ENCODE measurements at regions not wholly inside any gene's neighbourhood (a gene's known extent, or its start where the extent isn't known, plus 50 kb on each side); places are given as distances from the start of the nearest gene placed in this dataset.

GRCh38 chr13:75915066-75915465 lies 278.9 kb downstream of the LMO7 start:
- Histone ChIP-seq H4K91ac (replicated peaks; ENCODE audit: insufficient read length, low read length) (no peak overlapping the region), H3K27ac (ENCODE audit: low read depth, low read length) (no peak overlapping the region), H4K5ac (ENCODE audit: insufficient read length, low read depth, low read length) (no peak overlapping the region), H3K36me3 (ENCODE audit: control insufficient read depth in 2 of 4, insufficient read depth in 4 of 4, low read length in 3 of 4) (no peaks in the 10 kb centered on the region), H2BK5ac (ENCODE audit: low read depth, low read length) (no peak overlapping the region), H3K4me2 (ENCODE audit: insufficient read depth in 1 of 2, low read depth in 2 of 2, low read length in 2 of 2) (no peak overlapping the region), H3K56ac (replicated peaks; ENCODE audit: insufficient read length, low read depth, low read length) (no peak overlapping the region), H2BK15ac (ENCODE audit: low read length) (no peak overlapping the region), H3K9ac (replicated peaks in 1 of 4; ENCODE audit: extremely low read depth in 1 of 4, low read depth in 3 of 4, low read length in 3 of 4) (no peak overlapping the region), H3K79me2 (ENCODE audit: control insufficient read depth in 1 of 2, insufficient read depth in 2 of 2, low read length in 2 of 2) (no peaks in the 10 kb centered on the region), H3K18ac (ENCODE audit: extremely low read depth, low read length) (no peak overlapping the region), H3K9me3 (ENCODE audit: insufficient read depth in 2 of 2, low read depth in 1 of 2, low read length in 1 of 2) (no peaks in the 10 kb centered on the region), H3K14ac (ENCODE audit: insufficient read length) (no peak overlapping the region), H3K4me1 (replicated peaks in 1 of 4; ENCODE audit: control insufficient read depth in 3 of 4, insufficient read depth in 4 of 4, low read length in 3 of 4) (no peaks in the 10 kb centered on the region), H3K79me1 (ENCODE audit: low read depth, low read length) (no peaks in the 10 kb centered on the region), H3K4me3 (ENCODE audit: extremely low read depth in 1 of 4, insufficient read depth in 2 of 4, low read depth in 3 of 4, low read length in 4 of 4) (no peak overlapping the region), H2AFZ (ENCODE audit: low read length) (no peak overlapping the region), H4K20me1 (replicated peaks in 1 of 2; ENCODE audit: control insufficient read depth in 1 of 2, insufficient read depth in 2 of 2, low read length in 2 of 2) (no peaks in the 10 kb centered on the region), H3K27me3 (replicated peaks in 1 of 4; ENCODE audit: control insufficient read depth in 3 of 4, extremely low read depth in 1 of 4, insufficient read depth in 3 of 4, low read length in 3 of 4) (no peaks in the 10 kb centered on the region), H2BK20ac (ENCODE audit: low read length) (no peak overlapping the region), H3K23ac (ENCODE audit: insufficient read length) (no peak overlapping the region), H2BK120ac (replicated peaks; ENCODE audit: low read depth, low read length) (no peak overlapping the region), H2BK12ac (ENCODE audit: low read depth, low read length) (no peak overlapping the region), H2AK5ac (ENCODE audit: low read depth, low read length) (no peak overlapping the region), H4K8ac (ENCODE audit: extremely low read depth, insufficient read depth, low read length) (no peak overlapping the region), H3K4ac (replicated peaks; ENCODE audit: insufficient read length, low read depth, low read length) (no peak overlapping the region), H3K23me2 (ENCODE audit: low read depth, low read length) (no peaks in the 10 kb centered on the region)
- DNase-seq (ENCODE audit: low read depth in 1 of 2, low spot score in 2 of 2) = no peak
- no peak for FAIRE-seq
- ChIA-PET CTCF (ENCODE audit: partially characterized antibody) (interaction anchor here (0.9 to 1.5 kb wide), 3 partner anchors 10 to 103 kb away, joined by 3 to 4 read pairs (median 3); no protein-coding TSS in a partner anchor), POLR2A (ENCODE audit: partially characterized antibody) (no interaction called here)
- no peak for TF ChIP-seq KDM4A (IDR thresholded peaks at IDR 0.05; ENCODE audit: low read depth, low read length, severe bottlenecking)
- no peak for TF ChIP-seq ZNF274 (IDR thresholded peaks at IDR 0.05; ENCODE audit: borderline replicate concordance, extremely low read depth, low read length)
- no peak for TF ChIP-seq MAFK (IDR thresholded peaks at IDR 0.05; ENCODE audit: low read depth, low read length)
- TF ChIP-seq, protein P1, sequence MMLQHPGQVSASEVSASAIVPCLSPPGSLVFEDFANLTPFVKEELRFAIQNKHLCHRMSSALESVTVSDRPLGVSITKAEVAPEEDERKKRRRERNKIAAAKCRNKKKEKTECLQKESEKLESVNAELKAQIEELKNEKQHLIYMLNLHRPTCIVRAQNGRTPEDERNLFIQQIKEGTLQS (IDR thresholded peaks at IDR 0.05; ENCODE audit: insufficient read depth, low read depth, low read length) = no peak
- TF ChIP-seq ASH2L (IDR thresholded peaks at IDR 0.05; ENCODE audit: low read length) = no peak
- TF ChIP-seq BRCA1 (IDR thresholded peaks at IDR 0.05; ENCODE audit: low read depth, low read length) = no peak
- TF ChIP-seq EP300 (IDR thresholded peaks at IDR 0.05; ENCODE audit: borderline replicate concordance in 1 of 2, low read depth in 2 of 2, low read length in 2 of 2) = no peak
- TF ChIP-seq SRF (IDR thresholded peaks at IDR 0.05; ENCODE audit: low read depth, low read length) = no peak
- TF ChIP-seq RNF2 (IDR thresholded peaks at IDR 0.05; ENCODE audit: borderline replicate concordance, low read depth, low read length, missing control alignments, poor library complexity, severe bottlenecking) = no peak
- TF ChIP-seq SP4 (IDR thresholded peaks at IDR 0.05; ENCODE audit: low read length) = no peak
- no peak for TF ChIP-seq RXRA (IDR thresholded peaks at IDR 0.05; ENCODE audit: insufficient read depth, low read depth, low read length)
- no peak for TF ChIP-seq GTF2F1 (IDR thresholded peaks at IDR 0.05; ENCODE audit: borderline replicate concordance, low read depth, low read length)
- TF ChIP-seq EGR1 (IDR thresholded peaks at IDR 0.05; ENCODE audit: borderline replicate concordance, low read depth, low read length) = no peak
- no peak for TF ChIP-seq NANOG (IDR thresholded peaks at IDR 0.05; ENCODE audit: insufficient read depth, low read depth, low read length, poor library complexity, severe bottlenecking)
- no peak for TF ChIP-seq CHD1 (IDR thresholded peaks at IDR 0.05; ENCODE audit: low read depth, low read length)
- no peak for TF ChIP-seq HDAC6 (IDR thresholded peaks at IDR 0.05; ENCODE audit: low read depth, low read length)

All from H1 (cell line).